Testis (tissue), 2 donors: ENCODE measurements at regions not wholly inside any gene's neighbourhood (a gene's known extent, or its start where the extent isn't known, plus 50 kb on each side); places are given as distances from the start of the nearest gene placed in this dataset.

Experiments used
- POLR2A ChIP-seq: fragments of 450-650 bp; IDR thresholded peaks from one replicate; pipeline ENCODE4 v1.6.1; 2017; ENCODE audit warnings: antibody characterized with exemption, mild to moderate bottlenecking, moderate library complexity
- TF ChIP-seq, protein P1 (sequence below), 3 experiments: fragments of 450-650 bp in 2 of 3; fragments of 200-600 bp in 1 of 3; sonication (generic) in 1 of 3; IDR thresholded peaks; one replicate each; pipeline ENCODE4 v1.5.1; 2016 to 2019; ENCODE audit warnings: antibody characterized with exemption in 3 of 3, mild to moderate bottlenecking in 2 of 3, moderate library complexity in 1 of 3

- TF ChIP-seq POLR2A = no peak
- TF ChIP-seq, protein P1, sequence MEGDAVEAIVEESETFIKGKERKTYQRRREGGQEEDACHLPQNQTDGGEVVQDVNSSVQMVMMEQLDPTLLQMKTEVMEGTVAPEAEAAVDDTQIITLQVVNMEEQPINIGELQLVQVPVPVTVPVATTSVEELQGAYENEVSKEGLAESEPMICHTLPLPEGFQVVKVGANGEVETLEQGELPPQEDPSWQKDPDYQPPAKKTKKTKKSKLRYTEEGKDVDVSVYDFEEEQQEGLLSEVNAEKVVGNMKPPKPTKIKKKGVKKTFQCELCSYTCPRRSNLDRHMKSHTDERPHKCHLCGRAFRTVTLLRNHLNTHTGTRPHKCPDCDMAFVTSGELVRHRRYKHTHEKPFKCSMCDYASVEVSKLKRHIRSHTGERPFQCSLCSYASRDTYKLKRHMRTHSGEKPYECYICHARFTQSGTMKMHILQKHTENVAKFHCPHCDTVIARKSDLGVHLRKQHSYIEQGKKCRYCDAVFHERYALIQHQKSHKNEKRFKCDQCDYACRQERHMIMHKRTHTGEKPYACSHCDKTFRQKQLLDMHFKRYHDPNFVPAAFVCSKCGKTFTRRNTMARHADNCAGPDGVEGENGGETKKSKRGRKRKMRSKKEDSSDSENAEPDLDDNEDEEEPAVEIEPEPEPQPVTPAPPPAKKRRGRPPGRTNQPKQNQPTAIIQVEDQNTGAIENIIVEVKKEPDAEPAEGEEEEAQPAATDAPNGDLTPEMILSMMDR (IDR thresholded peaks at IDR 0.05) = no peak
Observed at GRCh38 chr12:131347732-131348131, 363.2 kb upstream of the SFSWAP start.
